Ascending aorta (tissue), 2 donors: ENCODE measurements at regions not wholly inside any gene's neighbourhood (a gene's known extent, or its start where the extent isn't known, plus 50 kb on each side); places are given as distances from the start of the nearest gene placed in this dataset.

Source experiments
- DNase-seq, 2 donors: peaks; one replicate each; pipeline ENCODE4 v3.0.0-alpha.2; 2019; ENCODE audit warnings: low spot score in 2 of 2
- H3K27ac ChIP-seq, 2 donors: fragments of 200-600 bp; sonication (generic); one replicate each; pipeline ENCODE4 v1.5.1; 2016 to 2017; ENCODE audit warnings: mild to moderate bottlenecking in 1 of 2
- H3K27me3 ChIP-seq: fragments of 200-600 bp; sonication (generic); one replicate; pipeline ENCODE4 v1.5.1; 2017
- H3K36me3 ChIP-seq, 2 donors: fragments of 200-600 bp; sonication (generic); one replicate each; pipeline ENCODE4 v1.5.1; 2016
- H3K4me1 ChIP-seq, 2 donors: fragments of 200-600 bp; sonication (generic); one replicate each; pipeline ENCODE4 v1.5.1; 2016 to 2017; ENCODE audit warnings: mild to moderate bottlenecking in 1 of 2
- H3K4me3 ChIP-seq, 2 donors: fragments of 200-600 bp; sonication (generic); one replicate each; pipeline ENCODE4 v1.5.1; 2016 to 2017; ENCODE audit warnings: mild to moderate bottlenecking in 1 of 2
- H3K9me3 ChIP-seq, 2 donors: fragments of 200-600 bp; sonication (generic); one replicate each; pipeline ENCODE4 v1.5.1; 2016
- intact Hi-C: fragments of 100-400 bp; cut with DNase I; formaldehyde crosslinking; loops from one replicate; pipeline ENCODE4 v1.15.1; 2023
- TF ChIP-seq, protein P1 (sequence below), 3 experiments: fragments of 200-600 bp in 2 of 3; fragments of 450-650 bp in 1 of 3; sonication (generic) in 2 of 3; IDR thresholded peaks; one replicate each; pipeline ENCODE4 v1.5.1; 2016 to 2019; ENCODE audit warnings: antibody characterized with exemption in 3 of 3, mild to moderate bottlenecking in 1 of 3, moderate library complexity in 1 of 3

DNA sequence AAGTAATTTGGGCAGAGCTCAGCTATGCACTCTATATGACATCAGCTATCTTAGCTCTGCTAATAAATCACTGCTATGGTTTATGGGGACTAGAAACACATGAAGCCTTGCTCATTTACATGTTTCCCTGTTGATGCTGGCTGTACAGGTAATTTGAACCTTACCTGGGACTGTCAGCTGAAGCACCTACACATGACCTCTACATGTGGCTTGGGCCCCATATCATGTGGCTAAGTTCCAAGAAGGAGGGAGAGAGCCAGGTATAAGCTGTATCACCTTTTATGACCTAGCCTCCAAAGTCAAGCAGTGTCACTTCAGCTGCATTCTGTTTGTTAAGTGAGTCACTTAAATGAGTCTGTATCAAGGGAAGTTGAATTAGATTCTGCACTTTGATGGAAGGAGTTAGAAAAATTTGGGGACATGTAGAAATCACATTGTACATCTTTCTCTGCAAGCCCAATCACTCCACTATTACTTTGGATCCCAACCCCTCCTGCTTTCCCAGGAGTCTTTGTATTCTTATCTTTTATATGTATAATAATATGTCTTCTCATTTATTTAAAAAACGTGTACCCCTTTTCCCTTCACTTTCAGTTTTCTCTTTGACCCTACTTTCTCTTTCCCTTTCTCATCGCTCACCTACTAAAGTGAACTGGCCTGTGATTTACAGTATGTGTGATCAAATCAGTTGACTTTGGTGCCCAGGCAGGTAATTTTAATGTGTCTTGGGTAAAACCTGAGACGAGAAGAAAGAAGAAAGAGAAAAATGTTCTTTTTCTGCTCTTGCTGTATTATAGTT is 53.4 kb upstream of the PRKACB start:
- TF ChIP-seq, protein P1, sequence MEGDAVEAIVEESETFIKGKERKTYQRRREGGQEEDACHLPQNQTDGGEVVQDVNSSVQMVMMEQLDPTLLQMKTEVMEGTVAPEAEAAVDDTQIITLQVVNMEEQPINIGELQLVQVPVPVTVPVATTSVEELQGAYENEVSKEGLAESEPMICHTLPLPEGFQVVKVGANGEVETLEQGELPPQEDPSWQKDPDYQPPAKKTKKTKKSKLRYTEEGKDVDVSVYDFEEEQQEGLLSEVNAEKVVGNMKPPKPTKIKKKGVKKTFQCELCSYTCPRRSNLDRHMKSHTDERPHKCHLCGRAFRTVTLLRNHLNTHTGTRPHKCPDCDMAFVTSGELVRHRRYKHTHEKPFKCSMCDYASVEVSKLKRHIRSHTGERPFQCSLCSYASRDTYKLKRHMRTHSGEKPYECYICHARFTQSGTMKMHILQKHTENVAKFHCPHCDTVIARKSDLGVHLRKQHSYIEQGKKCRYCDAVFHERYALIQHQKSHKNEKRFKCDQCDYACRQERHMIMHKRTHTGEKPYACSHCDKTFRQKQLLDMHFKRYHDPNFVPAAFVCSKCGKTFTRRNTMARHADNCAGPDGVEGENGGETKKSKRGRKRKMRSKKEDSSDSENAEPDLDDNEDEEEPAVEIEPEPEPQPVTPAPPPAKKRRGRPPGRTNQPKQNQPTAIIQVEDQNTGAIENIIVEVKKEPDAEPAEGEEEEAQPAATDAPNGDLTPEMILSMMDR (IDR thresholded peaks at IDR 0.05), result no peak
- H3K4me3 ChIP-seq, result no peak overlapping the region
- H3K27me3 ChIP-seq, result no peaks in the 10 kb centered on the region
- H3K27ac ChIP-seq, result no peak overlapping the region
- H3K4me1 ChIP-seq, result no peaks in the 10 kb centered on the region
- intact Hi-C loops, result no loop called here
- H3K9me3 ChIP-seq, result peaks cover 0 to 3% of the 10 kb centered on the region in 2 donors
- H3K36me3 ChIP-seq, result no peaks in the 10 kb centered on the region
- DNase-seq, result no peak

DNA sequence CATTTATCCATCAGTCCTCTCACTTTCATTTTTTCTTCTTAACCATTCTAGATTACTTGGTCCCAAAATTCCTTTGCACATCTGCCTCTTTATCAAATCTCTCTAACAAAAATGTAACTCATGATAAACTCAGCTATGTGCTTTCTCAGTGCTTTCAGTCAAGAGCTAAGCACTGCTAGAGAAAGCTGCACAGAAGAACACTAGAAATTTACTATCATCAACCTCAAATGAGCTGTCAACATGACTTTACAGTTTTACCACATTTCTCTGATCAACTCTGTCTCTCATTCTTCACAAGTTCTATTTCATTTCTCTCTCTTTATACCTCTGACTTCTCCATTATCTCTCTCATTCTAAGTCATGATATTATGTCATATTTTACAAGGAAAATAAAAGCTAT is 54.2 kb upstream of the PRKACB start:
- TF ChIP-seq, protein P1 (IDR thresholded peaks at IDR 0.05), result no peak
- intact Hi-C loops, result no loop called here
- Histone ChIP-seq H3K4me1 (no peaks in the 10 kb centered on the region), H3K27ac (no peak overlapping the region), H3K9me3 (peaks cover 0 to 3% of the 10 kb centered on the region in 2 donors), H3K36me3 (no peaks in the 10 kb centered on the region), H3K27me3 (no peaks in the 10 kb centered on the region), H3K4me3 (no peak overlapping the region)
- no peak for DNase-seq

DNA sequence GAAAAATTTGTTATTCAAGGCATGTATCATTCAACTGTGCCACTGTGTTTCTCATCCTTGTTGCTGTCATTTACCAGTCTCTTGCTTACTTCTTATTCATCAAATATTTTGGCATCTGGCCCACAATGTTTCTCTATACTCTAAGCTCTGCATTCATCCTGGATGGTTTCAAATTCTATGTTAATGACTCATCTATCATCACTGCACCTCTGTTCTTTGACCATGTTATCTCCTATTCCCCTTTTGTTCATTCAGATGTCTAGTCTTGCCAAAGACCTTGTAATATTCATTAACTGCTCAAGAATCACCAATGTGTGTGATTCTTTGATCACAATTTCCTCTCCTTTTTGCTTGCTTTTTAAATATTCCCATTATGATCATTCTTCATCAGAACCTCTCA is 54.6 kb upstream of the PRKACB start:
- TF ChIP-seq, protein P1 (IDR thresholded peaks at IDR 0.05), result no peak
- no peaks in the 10 kb centered on the region for H3K36me3 ChIP-seq
- H3K27ac ChIP-seq, result no peak overlapping the region
- no peak overlapping the region for H3K4me3 ChIP-seq
- no peaks in the 10 kb centered on the region for H3K4me1 ChIP-seq
- peaks cover 0 to 3% of the 10 kb centered on the region in 2 donors for H3K9me3 ChIP-seq
- intact Hi-C loops, result no loop called here
- no peak for DNase-seq
- no peaks in the 10 kb centered on the region for H3K27me3 ChIP-seq

DNA sequence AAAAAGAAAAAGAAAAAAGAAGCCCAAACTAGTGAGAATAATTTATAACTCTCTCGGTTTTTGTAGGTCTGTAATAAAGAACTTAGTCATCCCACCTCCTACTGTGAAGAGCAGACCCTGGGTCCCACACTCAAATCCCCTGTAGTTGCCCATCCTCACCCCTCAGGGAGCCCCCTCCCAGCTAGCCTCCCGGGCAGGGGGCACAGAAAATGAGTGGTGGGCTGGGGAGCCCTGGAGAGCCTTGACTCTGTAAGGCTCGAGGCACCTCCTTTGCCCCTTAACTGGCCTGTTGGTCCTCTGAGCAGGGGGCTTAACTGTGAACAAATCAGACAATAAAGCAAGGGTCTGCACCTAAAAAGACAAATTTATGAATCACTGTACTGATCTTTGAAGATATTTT is 57.5 kb upstream of the PRKACB start:
- H3K27ac ChIP-seq, result no peak overlapping the region
- H3K9me3 ChIP-seq, result peaks cover 0 to 3% of the 10 kb centered on the region in 2 donors
- H3K4me3 ChIP-seq, result no peak overlapping the region
- no peaks in the 10 kb centered on the region for H3K4me1 ChIP-seq
- H3K36me3 ChIP-seq, result no peaks in the 10 kb centered on the region
- DNase-seq, result no peak
- TF ChIP-seq, protein P1 (IDR thresholded peaks at IDR 0.05), result no peak
- no peaks in the 10 kb centered on the region for H3K27me3 ChIP-seq
- intact Hi-C loops, result no loop called here

DNA sequence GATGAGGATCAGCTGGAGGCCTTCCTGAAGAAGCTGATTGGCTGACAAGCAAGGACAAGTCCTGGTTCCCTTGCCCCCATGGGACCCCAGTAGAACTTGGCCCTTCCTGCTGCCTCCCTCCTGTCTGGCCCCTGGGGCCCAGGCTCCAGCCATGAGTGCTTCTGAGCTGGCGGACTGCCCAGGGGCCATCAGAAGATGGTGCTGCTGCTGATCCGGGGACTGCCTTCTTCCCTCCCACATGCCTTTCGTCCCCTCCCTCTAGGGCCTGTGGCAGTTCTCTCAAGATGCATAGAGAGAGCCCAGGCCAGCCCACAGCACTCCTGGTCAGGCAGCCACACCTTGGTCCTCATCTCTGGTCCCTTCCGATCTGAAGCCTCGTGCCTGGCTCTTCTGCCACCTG is 57.9 kb upstream of the PRKACB start:
- TF ChIP-seq, protein P1 (IDR thresholded peaks at IDR 0.05), result no peak
- Histone ChIP-seq H3K27me3 (no peaks in the 10 kb centered on the region), H3K9me3 (peaks cover 0 to 3% of the 10 kb centered on the region in 2 donors), H3K36me3 (no peaks in the 10 kb centered on the region), H3K27ac (no peak overlapping the region), H3K4me3 (no peak overlapping the region), H3K4me1 (no peaks in the 10 kb centered on the region)
- no peak for DNase-seq
- intact Hi-C loops, result no loop called here
